Activated CD8-positive, alpha-beta memory T cell treated with anti-CD3 and anti-CD28 coated beads, Interleukin-2, amount 10 ng/mL, durations not matched to agents 7 days and 5 days (primary cell): ENCODE measurements at regions not wholly inside any gene's neighbourhood (a gene's known extent, or its start where the extent isn't known, plus 50 kb on each side); places are given as distances from the start of the nearest gene placed in this dataset.
"Not testable (repeated sequence)": the region's sequence is repeated elsewhere in the genome, so short reads cannot be mapped to it uniquely, and the experiment has no call there.

ENCODE experiments used
- ATAC-seq: fragments of 150-1000 bp; cut with Tn5 transposase; one replicate; pipeline ENCODE4 v1.10.0; 2021; ENCODE audit warnings: moderate library complexity
- CTCF ChIA-PET: fragments of 350-600 bp; sonication (Branson Sonifier 250); formaldehyde crosslinking; loops from one replicate; lab custom pipeline; 2021; ENCODE audit warnings: antibody characterized with exemption; lab: Charles Lee
- DNase-seq: peaks from one replicate; pipeline ENCODE4 v3.0.0-alpha.2; 2020
- H3K27ac Mint-ChIP-seq: one replicate; pipeline ENCODE4 v1.8.0; 2021; ENCODE audit warnings: mild to moderate bottlenecking, mixed read lengths
- H3K27me3 Mint-ChIP-seq: one replicate; pipeline ENCODE4 v1.8.0; 2021; ENCODE audit warnings: mixed read lengths
- H3K36me3 Mint-ChIP-seq: one replicate; pipeline ENCODE4 v1.8.0; 2021; ENCODE audit warnings: mild to moderate bottlenecking, mixed read lengths
- H3K4me1 Mint-ChIP-seq: one replicate; pipeline ENCODE4 v1.8.0; 2021; ENCODE audit warnings: mixed read lengths
- H3K4me3 Mint-ChIP-seq: one replicate; pipeline ENCODE4 v1.8.0; 2021; ENCODE audit warnings: mild to moderate bottlenecking, moderate library complexity, mixed read lengths
- H3K9me3 Mint-ChIP-seq: one replicate; pipeline ENCODE4 v1.8.0; 2022; ENCODE audit warnings: low read depth, mixed read lengths

GRCh38 chr2:181788897-181789555 is 102.5 kb upstream of the ITPRID2 start:
- no peak overlapping the region for H3K27ac Mint-ChIP-seq
- peaks cover 33% of the 10 kb centered on the region for H3K4me1 Mint-ChIP-seq
- no peak for DNase-seq
- CTCF ChIA-PET, result no interaction called here
- H3K27me3 Mint-ChIP-seq, result no peaks in the 10 kb centered on the region
- no peak for ATAC-seq
- H3K36me3 Mint-ChIP-seq, result peaks cover 5% of the 10 kb centered on the region
- H3K9me3 Mint-ChIP-seq, result peaks cover 6% of the 10 kb centered on the region
- no peak overlapping the region for H3K4me3 Mint-ChIP-seq

- Mint-ChIP-seq H3K36me3 (peaks cover 5% of the 10 kb centered on the region), H3K4me1 (peaks cover 33% of the 10 kb centered on the region), H3K27me3 (no peaks in the 10 kb centered on the region), H3K27ac (peak overlapping the region; percentile 90), H3K9me3 (peaks cover 6% of the 10 kb centered on the region), H3K4me3 (no peak overlapping the region)
- DNase-seq, result no peak
- CTCF ChIA-PET, result interaction anchor here (0.6 to 1.3 kb wide), 2 partner anchors 90 to 486 kb away, joined by 3 read pairs; no protein-coding TSS in a partner anchor
- ATAC-seq, result no peak
Observed at GRCh38 chr2:181789827-181790448, 101.6 kb upstream of the ITPRID2 start.

GRCh38 chr2:181790716-181791649 is 100.5 kb upstream of the ITPRID2 start:
- H3K4me3 Mint-ChIP-seq, result peak overlapping the region; percentile 30
- peaks cover 6% of the 10 kb centered on the region for H3K9me3 Mint-ChIP-seq
- ATAC-seq, result peak; percentile 93
- DNase-seq, result peak; percentile 74
- H3K36me3 Mint-ChIP-seq, result peaks cover 5% of the 10 kb centered on the region
- H3K27me3 Mint-ChIP-seq, result no peaks in the 10 kb centered on the region
- CTCF ChIA-PET, result interaction anchor here (0.6 to 1.3 kb wide), 2 partner anchors 89 to 487 kb away, joined by 3 read pairs; no protein-coding TSS in a partner anchor
- peaks cover 33% of the 10 kb centered on the region for H3K4me1 Mint-ChIP-seq
- peak overlapping the region; percentile 90 for H3K27ac Mint-ChIP-seq

GRCh38 chr2:181792906-181793305 is 98.6 kb upstream of the ITPRID2 start:
- CTCF ChIA-PET, result interaction anchor here (0.7 kb wide), 1 partner anchor 61 kb away, joined by 3 read pairs; no protein-coding TSS in a partner anchor
- H3K4me3 Mint-ChIP-seq, result no peak overlapping the region
- no peak overlapping the region for H3K27ac Mint-ChIP-seq
- peaks cover 29% of the 10 kb centered on the region for H3K4me1 Mint-ChIP-seq
- H3K27me3 Mint-ChIP-seq, result no peaks in the 10 kb centered on the region
- ATAC-seq, result no peak
- peaks cover 4% of the 10 kb centered on the region for H3K36me3 Mint-ChIP-seq
- H3K9me3 Mint-ChIP-seq, result peaks cover 6% of the 10 kb centered on the region
- DNase-seq, result no peak

GRCh38 chr2:181798022-181798421 is 93.5 kb upstream of the ITPRID2 start:
- Mint-ChIP-seq H3K4me3 (no peak overlapping the region), H3K4me1 (peaks cover 2% of the 10 kb centered on the region), H3K27me3 (peaks cover 16% of the 10 kb centered on the region), H3K27ac (no peak overlapping the region), H3K36me3 (no peaks in the 10 kb centered on the region), H3K9me3 (peaks cover 2% of the 10 kb centered on the region)
- no peak for ATAC-seq
- CTCF ChIA-PET, result interaction anchor here (1.2 kb wide), 1 partner anchor 14 kb away, joined by 4 read pairs; no protein-coding TSS in a partner anchor
- DNase-seq, result no peak

- DNase-seq, H3K4me3 Mint-ChIP-seq, H3K27ac Mint-ChIP-seq, H3K4me1 Mint-ChIP-seq, H3K36me3 Mint-ChIP-seq, CTCF ChIA-PET, ATAC-seq, H3K9me3 Mint-ChIP-seq: not testable (repeated sequence)
- H3K27me3 Mint-ChIP-seq, result peaks cover 17% of the 10 kb centered on the region
Observed at GRCh38 chr2:181802300-181802699, 89.2 kb upstream of the ITPRID2 start.

DNA sequence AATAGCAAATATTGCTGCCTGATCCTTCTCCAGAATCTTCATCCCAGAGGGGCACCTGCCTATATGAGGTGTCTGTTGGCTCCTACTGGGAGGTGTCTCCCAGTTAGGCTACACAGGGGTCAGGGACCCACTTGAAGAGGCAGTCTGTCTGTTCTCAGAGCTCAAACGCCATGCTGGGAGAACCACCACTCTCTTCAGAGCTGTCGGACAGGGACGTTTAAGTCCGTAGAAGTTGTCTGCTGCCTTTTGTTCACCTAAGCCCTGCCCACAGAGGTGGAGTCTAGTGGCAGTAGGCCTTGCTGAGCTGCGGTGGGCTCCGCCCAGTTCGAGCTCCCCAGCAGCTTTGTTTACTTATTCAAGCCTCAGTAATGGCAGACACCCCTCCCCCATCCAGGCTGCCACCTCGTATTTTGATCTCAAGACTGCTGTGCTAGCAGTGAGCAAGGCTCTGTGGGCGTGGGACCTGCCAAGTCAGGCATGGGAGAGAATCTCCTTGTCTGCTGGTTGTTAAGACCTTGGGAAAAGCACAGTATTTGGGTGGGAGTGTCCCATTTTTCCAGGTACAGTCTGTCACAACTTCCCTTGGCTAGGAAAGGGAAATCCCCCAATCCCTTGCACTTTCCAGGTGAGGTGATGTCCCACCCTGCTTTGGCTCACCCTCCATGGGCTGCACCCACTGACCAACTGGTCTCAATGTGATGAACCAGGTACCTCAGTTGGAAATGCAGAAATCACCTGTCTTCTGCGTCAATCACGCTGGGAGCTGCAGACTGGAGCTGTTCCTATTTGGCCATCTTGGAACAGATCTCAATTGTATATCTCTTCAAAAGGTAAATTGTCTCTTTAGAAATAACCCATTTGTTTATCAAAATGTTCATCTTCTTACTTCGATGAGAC is 87.4 kb upstream of the ITPRID2 start:
- H3K36me3 Mint-ChIP-seq, H3K4me3 Mint-ChIP-seq, H3K27ac Mint-ChIP-seq, H3K4me1 Mint-ChIP-seq, DNase-seq, ATAC-seq, H3K9me3 Mint-ChIP-seq, CTCF ChIA-PET: not testable (repeated sequence)
- H3K27me3 Mint-ChIP-seq, result peaks cover 22% of the 10 kb centered on the region

DNA sequence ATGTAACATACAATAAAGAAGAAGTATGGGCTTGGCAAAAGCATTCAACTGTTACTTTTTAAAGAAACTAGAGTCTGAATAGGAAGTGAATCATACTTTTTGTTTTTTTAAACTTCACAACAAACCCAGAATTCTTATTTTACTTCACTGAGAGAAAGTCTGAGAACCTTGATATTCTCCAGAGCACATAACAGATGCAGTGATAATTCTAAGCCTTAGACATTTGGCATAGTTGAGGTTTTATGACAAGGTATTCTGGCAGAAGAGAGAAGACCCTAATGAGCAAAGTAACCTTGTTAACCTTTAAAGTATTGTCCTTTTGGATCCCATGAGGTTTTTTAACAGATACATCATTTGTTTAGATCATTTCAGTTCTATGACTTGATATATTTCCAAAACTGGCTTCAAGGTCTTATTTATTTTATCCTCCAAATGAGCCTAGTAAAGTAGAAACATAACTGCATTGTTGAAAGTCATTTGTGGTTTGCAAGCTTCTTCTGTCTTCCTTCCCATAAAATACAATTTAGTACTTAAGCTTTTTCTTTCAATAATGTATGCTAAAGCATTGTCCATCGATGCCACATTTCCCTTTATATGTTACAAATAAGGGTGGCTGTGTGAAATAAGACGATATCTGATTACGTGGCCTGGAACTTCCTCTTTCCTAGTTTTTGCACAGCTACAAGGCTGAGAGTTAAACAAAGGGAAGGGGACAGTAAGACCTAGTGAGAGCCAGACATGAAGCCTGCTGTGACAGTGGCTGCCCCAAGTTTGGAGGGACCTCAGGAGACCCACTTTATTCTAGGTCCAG is 86.1 kb upstream of the ITPRID2 start:
- H3K27ac Mint-ChIP-seq, result no peak overlapping the region
- no peaks in the 10 kb centered on the region for H3K36me3 Mint-ChIP-seq
- H3K4me1 Mint-ChIP-seq, result no peaks in the 10 kb centered on the region
- no peak for DNase-seq
- no peak for ATAC-seq
- CTCF ChIA-PET, result no interaction called here
- H3K9me3 Mint-ChIP-seq, result no peaks in the 10 kb centered on the region
- H3K4me3 Mint-ChIP-seq, result no peak overlapping the region
- peaks cover 19% of the 10 kb centered on the region for H3K27me3 Mint-ChIP-seq

DNA sequence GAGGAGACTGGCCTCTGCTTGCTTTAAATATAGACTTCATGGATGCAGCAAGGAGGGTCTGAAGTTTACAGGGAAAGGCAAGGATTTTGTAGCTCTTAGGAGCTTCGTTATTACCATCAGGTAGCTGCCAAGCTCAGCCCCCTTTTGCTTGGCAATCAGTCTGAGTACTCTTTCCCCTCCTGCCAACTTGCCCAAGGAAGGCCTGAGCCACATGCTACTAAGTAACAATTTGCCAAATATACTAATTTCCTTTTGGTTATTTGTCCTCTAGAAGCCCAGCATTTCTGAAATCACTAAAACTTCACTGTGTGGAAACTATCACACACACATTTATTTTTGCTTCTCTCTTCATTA is 85.5 kb upstream of the ITPRID2 start:
- H3K4me3 Mint-ChIP-seq, result no peak overlapping the region
- H3K27me3 Mint-ChIP-seq, result peaks cover 18% of the 10 kb centered on the region
- H3K9me3 Mint-ChIP-seq, result no peaks in the 10 kb centered on the region
- no peaks in the 10 kb centered on the region for H3K36me3 Mint-ChIP-seq
- CTCF ChIA-PET, result no interaction called here
- ATAC-seq (no peak), DNase-seq (no peak)
- H3K4me1 Mint-ChIP-seq, result no peaks in the 10 kb centered on the region
- H3K27ac Mint-ChIP-seq, result no peak overlapping the region

DNA sequence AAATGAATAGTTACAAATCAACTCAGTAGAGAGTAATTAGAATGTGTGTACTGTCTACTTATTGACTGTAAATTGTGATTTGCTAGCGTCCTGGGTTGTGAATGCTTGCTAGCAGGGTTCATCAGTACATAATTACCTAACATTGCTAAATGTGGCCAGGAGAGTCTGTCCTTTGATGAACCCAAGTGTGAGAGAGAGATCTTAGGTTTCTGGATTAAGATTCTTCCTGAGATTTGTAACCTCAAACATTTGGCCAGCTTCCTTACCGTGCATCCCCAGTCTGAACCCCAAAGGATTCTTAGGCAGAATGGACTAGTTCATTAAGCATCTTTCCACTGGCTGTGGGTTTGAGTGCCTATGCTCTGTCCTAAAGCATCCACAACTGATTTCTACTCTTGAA is 84.0 kb upstream of the ITPRID2 start:
- Mint-ChIP-seq H3K9me3 (no peaks in the 10 kb centered on the region), H3K4me3 (no peak overlapping the region), H3K36me3 (no peaks in the 10 kb centered on the region), H3K27ac (no peak overlapping the region), H3K27me3 (peaks cover 6% of the 10 kb centered on the region), H3K4me1 (no peaks in the 10 kb centered on the region)
- DNase-seq (no peak), ATAC-seq (no peak)
- CTCF ChIA-PET, result no interaction called here

GRCh38 chr2:181810823-181811695 is 80.5 kb upstream of the ITPRID2 start:
- DNase-seq, result no peak
- no peaks in the 10 kb centered on the region for H3K9me3 Mint-ChIP-seq
- peaks cover 6% of the 10 kb centered on the region for H3K27me3 Mint-ChIP-seq
- CTCF ChIA-PET, result interaction anchor here (1.3 to 1.5 kb wide), 2 partner anchors 14 to 17 kb away, joined by 3 to 4 read pairs; no protein-coding TSS in a partner anchor
- no peaks in the 10 kb centered on the region for H3K36me3 Mint-ChIP-seq
- peaks cover 8% of the 10 kb centered on the region for H3K4me1 Mint-ChIP-seq
- no peak for ATAC-seq
- no peak overlapping the region for H3K27ac Mint-ChIP-seq
- no peak overlapping the region for H3K4me3 Mint-ChIP-seq
